GM23338 (cell line): ENCODE measurements at regions not wholly inside any gene's neighbourhood (a gene's known extent, or its start where the extent isn't known, plus 50 kb on each side); places are given as distances from the start of the nearest gene placed in this dataset.

Experiments
- ATAC-seq: fragments of 200-7000 bp; cut with Tn5 transposase; 3 replicates; pipeline ENCODE4 v1.9.1; 2020
- DNase-seq: peaks from one replicate; pipeline ENCODE4 v3.0.0-alpha.2; 2015; ENCODE audit warnings: low spot score
- H2AFZ ChIP-seq: fragments of 200-600 bp; sonication (generic); 2 replicates; pipeline ENCODE4 v1.8.0; 2016; ENCODE audit warnings: antibody characterized with exemption, mild to moderate bottlenecking, moderate library complexity
- H3F3A ChIP-seq: fragments of 200-600 bp; sonication (generic); replicated peaks from 2 replicates; pipeline ENCODE4 v1.8.0; 2017; ENCODE audit warnings: antibody characterized with exemption, mixed run types, low read depth
- H3K27ac ChIP-seq: fragments of 200-600 bp; sonication (generic); 2 replicates; pipeline ENCODE4 v1.6.1; 2016; ENCODE audit warnings: low read depth
- H3K27me3 ChIP-seq: fragments of 200-600 bp; sonication (generic); 2 replicates; pipeline ENCODE4 v1.8.0; 2016; ENCODE audit warnings: mild to moderate bottlenecking, mixed run types, moderate library complexity; ENCODE audit not compliant: insufficient read depth
- H3K36me3 ChIP-seq: fragments of 200-600 bp; sonication (generic); 2 replicates; pipeline ENCODE4 v1.8.0; 2016; ENCODE audit warnings: mild to moderate bottlenecking; ENCODE audit not compliant: insufficient read depth
- H3K4me1 ChIP-seq: fragments of 200-600 bp; sonication (generic); 2 replicates; pipeline ENCODE4 v1.8.0; 2016; ENCODE audit warnings: mild to moderate bottlenecking, moderate library complexity; ENCODE audit not compliant: insufficient read depth
- H3K4me2 ChIP-seq: fragments of 200-600 bp; sonication (generic); 2 replicates; pipeline ENCODE4 v1.7.1; 2017; ENCODE audit warnings: mixed run types
- H3K4me3 ChIP-seq: fragments of 200-600 bp; sonication (generic); 2 replicates; pipeline ENCODE4 v1.6.1; 2016; ENCODE audit warnings: mixed run types
- H3K79me2 ChIP-seq: fragments of 200-600 bp; sonication (generic); replicated peaks from 2 replicates; pipeline ENCODE4 v1.8.0; 2017; ENCODE audit warnings: mild to moderate bottlenecking; ENCODE audit not compliant: insufficient read depth
- H3K9me2 ChIP-seq: fragments of 200-600 bp; sonication (generic); 2 replicates; pipeline ENCODE4 v1.8.0; 2017; ENCODE audit not compliant: insufficient read depth
- H4K20me1 ChIP-seq: fragments of 200-600 bp; sonication (generic); replicated peaks from 2 replicates; pipeline ENCODE4 v1.8.0; 2017; ENCODE audit warnings: mild to moderate bottlenecking; ENCODE audit not compliant: insufficient read depth
- H3K27ac Mint-ChIP-seq: 2 replicates; pipeline ENCODE4 v1.8.0; 2020; ENCODE audit warnings: inconsistent platforms, mild to moderate bottlenecking, moderate library complexity, mixed read lengths
- H3K27me3 Mint-ChIP-seq: 3 replicates; pipeline ENCODE4 v1.8.0; 2022; ENCODE audit warnings: low read depth, mild to moderate bottlenecking, moderate library complexity, mixed read lengths, inconsistent platforms; ENCODE audit not compliant: insufficient read depth, poor library complexity
- H3K36me3 Mint-ChIP-seq: 3 replicates; pipeline ENCODE4 v1.8.0; 2021; ENCODE audit warnings: low read depth, mild to moderate bottlenecking, inconsistent platforms, moderate library complexity, mixed read lengths
- H3K4me1 Mint-ChIP-seq: 3 replicates; pipeline ENCODE4 v1.8.0; 2020; ENCODE audit warnings: mild to moderate bottlenecking, inconsistent platforms, mixed read lengths
- H3K4me3 Mint-ChIP-seq: 3 replicates; pipeline ENCODE4 v1.8.0; 2021; ENCODE audit warnings: moderate library complexity, mild to moderate bottlenecking, inconsistent platforms, mixed read lengths
- H3K9me3 Mint-ChIP-seq: 3 replicates; pipeline ENCODE4 v1.8.0; 2020; ENCODE audit warnings: moderate library complexity, mild to moderate bottlenecking, inconsistent platforms, mixed read lengths
- CREB1 ChIP-seq: fragments of 250-450 bp; sonication (Bioruptor Pico); IDR thresholded peaks from 2 replicates; pipeline ENCODE4 v1.5.0; 2020; ENCODE audit warnings: low read depth, mild to moderate bottlenecking, moderate library complexity
- ETS1 ChIP-seq: IDR thresholded peaks from 2 replicates; pipeline ENCODE4 v1.6.1; 2016; ENCODE audit warnings: antibody characterized with exemption
- EZH2 ChIP-seq: fragments of 200-600 bp; sonication (generic); IDR thresholded peaks from one replicate; pipeline ENCODE4 v1.8.0; 2017; ENCODE audit warnings: antibody characterized with exemption, mild to moderate bottlenecking, low read depth; ENCODE audit not compliant: unreplicated experiment
- EZH2phosphoT487 ChIP-seq: fragments of 200-600 bp; sonication (generic); IDR thresholded peaks from one replicate; pipeline ENCODE4 v1.8.1; 2018; ENCODE audit warnings: antibody characterized with exemption; ENCODE audit not compliant: unreplicated experiment
- JUNB ChIP-seq: IDR thresholded peaks from one replicate; pipeline ENCODE4 v1.6.1; 2016; ENCODE audit warnings: antibody characterized with exemption; ENCODE audit not compliant: unreplicated experiment
- NANOG ChIP-seq: IDR thresholded peaks from 2 replicates; pipeline ENCODE4 v1.6.1; 2016; ENCODE audit warnings: antibody characterized with exemption, borderline replicate concordance
- POLR2AphosphoS5 ChIP-seq: IDR thresholded peaks from 2 replicates; pipeline ENCODE4 v1.6.1; 2016; ENCODE audit warnings: antibody characterized with exemption, low read depth
- REST ChIP-seq: IDR thresholded peaks from one replicate; pipeline ENCODE4 v1.6.1; 2018; ENCODE audit warnings: antibody characterized with exemption; ENCODE audit not compliant: unreplicated experiment
- STAT1 ChIP-seq: IDR thresholded peaks from one replicate; pipeline ENCODE4 v1.6.1; 2016; ENCODE audit warnings: antibody characterized with exemption; ENCODE audit not compliant: unreplicated experiment
- ZNF114 ChIP-seq: fragments of 250-450 bp; sonication (Bioruptor Pico); IDR thresholded peaks from 2 replicates; pipeline ENCODE4 v1.5.0; 2020; ENCODE audit warnings: mild to moderate bottlenecking, moderate library complexity
- ZNF331 ChIP-seq: fragments of 250-450 bp; sonication (Bioruptor Pico); IDR thresholded peaks from 2 replicates; pipeline ENCODE4 v1.5.0; 2020; ENCODE audit warnings: low read depth, mild to moderate bottlenecking, moderate library complexity
- TF ChIP-seq, protein P1 (sequence below), 2 experiments: fragments of 200-600 bp in 1 of 2; sonication (generic) in 1 of 2; conservative IDR thresholded peaks; 2 replicates each; pipeline versions ENCODE4 v1.5.1 to v1.6.1; 2016 to 2017; ENCODE audit warnings: antibody characterized with exemption in 2 of 2, low read depth in 2 of 2, mild to moderate bottlenecking in 2 of 2, moderate library complexity in 1 of 2
- TF ChIP-seq, protein P2 (sequence below): fragments of 250-450 bp; sonication (Bioruptor Pico); IDR thresholded peaks from 2 replicates; pipeline ENCODE4 v1.5.0; 2020; ENCODE audit warnings: mild to moderate bottlenecking, moderate library complexity

DNA sequence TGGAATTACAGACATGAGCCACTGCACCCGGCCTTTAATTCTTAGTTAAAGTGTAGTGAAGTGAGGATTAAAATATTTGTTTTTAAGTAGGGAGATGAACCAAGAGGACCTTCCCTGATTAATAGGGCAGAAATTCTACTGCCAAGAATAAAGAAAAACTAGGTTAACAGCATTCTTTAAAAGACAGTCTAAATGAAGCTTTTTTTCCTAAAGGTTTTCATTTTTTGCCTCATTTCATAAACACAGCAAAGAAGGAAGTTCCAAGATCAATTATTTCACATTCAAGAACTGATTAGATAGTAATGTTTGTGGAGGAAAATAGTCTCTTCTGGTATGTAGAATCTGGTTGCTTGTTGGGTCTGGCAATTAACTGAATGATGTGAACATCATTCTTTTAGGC is 112.1 kb upstream of the ARSJ start:
- H3K9me3 Mint-ChIP-seq, result peaks cover 8% of the 10 kb centered on the region
- Histone ChIP-seq H2AFZ (no peak overlapping the region), H3K36me3 (no peaks in the 10 kb centered on the region), H3K9me2 (no peaks in the 10 kb centered on the region), H3K79me2 (no peaks in the 10 kb centered on the region), H3K4me1 (peaks cover 13% of the 10 kb centered on the region; the same call in 1 of the 2 replicates), H3K4me2 (no peak overlapping the region), H4K20me1 (no peaks in the 10 kb centered on the region), H3F3A (no peaks in the 10 kb centered on the region), H3K4me3 (no peak overlapping the region), H3K27me3 (no peaks in the 10 kb centered on the region), H3K27ac (no peak overlapping the region)
- DNase-seq, result no peak
- peaks cover 10% of the 10 kb centered on the region; the same call in 2 of the 3 replicates for H3K4me1 Mint-ChIP-seq
- peaks cover 11% of the 10 kb centered on the region; the same call in 2 of the 3 replicates for H3K36me3 Mint-ChIP-seq
- no peak overlapping the region for H3K27ac Mint-ChIP-seq
- no peak for ATAC-seq
- no peak overlapping the region for H3K4me3 Mint-ChIP-seq
- no peaks in the 10 kb centered on the region for H3K27me3 Mint-ChIP-seq
- TF ChIP-seq ZNF114 (CRISPR knock-in tag) (no peak), EZH2phosphoT487 (no peak), NANOG (no peak), ETS1 (no peak), STAT1 (no peak), JUNB (no peak), REST (no peak), POLR2AphosphoS5 (no peak), ZNF331 (CRISPR knock-in tag) (no peak), CREB1 (CRISPR knock-in tag) (no peak), EZH2 (no peak)
- TF ChIP-seq, protein P1, sequence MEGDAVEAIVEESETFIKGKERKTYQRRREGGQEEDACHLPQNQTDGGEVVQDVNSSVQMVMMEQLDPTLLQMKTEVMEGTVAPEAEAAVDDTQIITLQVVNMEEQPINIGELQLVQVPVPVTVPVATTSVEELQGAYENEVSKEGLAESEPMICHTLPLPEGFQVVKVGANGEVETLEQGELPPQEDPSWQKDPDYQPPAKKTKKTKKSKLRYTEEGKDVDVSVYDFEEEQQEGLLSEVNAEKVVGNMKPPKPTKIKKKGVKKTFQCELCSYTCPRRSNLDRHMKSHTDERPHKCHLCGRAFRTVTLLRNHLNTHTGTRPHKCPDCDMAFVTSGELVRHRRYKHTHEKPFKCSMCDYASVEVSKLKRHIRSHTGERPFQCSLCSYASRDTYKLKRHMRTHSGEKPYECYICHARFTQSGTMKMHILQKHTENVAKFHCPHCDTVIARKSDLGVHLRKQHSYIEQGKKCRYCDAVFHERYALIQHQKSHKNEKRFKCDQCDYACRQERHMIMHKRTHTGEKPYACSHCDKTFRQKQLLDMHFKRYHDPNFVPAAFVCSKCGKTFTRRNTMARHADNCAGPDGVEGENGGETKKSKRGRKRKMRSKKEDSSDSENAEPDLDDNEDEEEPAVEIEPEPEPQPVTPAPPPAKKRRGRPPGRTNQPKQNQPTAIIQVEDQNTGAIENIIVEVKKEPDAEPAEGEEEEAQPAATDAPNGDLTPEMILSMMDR (conservative IDR thresholded peaks at IDR 0.05; ENCODE audit: low read depth in 2 of 2), result no peak
- TF ChIP-seq, protein P2, sequence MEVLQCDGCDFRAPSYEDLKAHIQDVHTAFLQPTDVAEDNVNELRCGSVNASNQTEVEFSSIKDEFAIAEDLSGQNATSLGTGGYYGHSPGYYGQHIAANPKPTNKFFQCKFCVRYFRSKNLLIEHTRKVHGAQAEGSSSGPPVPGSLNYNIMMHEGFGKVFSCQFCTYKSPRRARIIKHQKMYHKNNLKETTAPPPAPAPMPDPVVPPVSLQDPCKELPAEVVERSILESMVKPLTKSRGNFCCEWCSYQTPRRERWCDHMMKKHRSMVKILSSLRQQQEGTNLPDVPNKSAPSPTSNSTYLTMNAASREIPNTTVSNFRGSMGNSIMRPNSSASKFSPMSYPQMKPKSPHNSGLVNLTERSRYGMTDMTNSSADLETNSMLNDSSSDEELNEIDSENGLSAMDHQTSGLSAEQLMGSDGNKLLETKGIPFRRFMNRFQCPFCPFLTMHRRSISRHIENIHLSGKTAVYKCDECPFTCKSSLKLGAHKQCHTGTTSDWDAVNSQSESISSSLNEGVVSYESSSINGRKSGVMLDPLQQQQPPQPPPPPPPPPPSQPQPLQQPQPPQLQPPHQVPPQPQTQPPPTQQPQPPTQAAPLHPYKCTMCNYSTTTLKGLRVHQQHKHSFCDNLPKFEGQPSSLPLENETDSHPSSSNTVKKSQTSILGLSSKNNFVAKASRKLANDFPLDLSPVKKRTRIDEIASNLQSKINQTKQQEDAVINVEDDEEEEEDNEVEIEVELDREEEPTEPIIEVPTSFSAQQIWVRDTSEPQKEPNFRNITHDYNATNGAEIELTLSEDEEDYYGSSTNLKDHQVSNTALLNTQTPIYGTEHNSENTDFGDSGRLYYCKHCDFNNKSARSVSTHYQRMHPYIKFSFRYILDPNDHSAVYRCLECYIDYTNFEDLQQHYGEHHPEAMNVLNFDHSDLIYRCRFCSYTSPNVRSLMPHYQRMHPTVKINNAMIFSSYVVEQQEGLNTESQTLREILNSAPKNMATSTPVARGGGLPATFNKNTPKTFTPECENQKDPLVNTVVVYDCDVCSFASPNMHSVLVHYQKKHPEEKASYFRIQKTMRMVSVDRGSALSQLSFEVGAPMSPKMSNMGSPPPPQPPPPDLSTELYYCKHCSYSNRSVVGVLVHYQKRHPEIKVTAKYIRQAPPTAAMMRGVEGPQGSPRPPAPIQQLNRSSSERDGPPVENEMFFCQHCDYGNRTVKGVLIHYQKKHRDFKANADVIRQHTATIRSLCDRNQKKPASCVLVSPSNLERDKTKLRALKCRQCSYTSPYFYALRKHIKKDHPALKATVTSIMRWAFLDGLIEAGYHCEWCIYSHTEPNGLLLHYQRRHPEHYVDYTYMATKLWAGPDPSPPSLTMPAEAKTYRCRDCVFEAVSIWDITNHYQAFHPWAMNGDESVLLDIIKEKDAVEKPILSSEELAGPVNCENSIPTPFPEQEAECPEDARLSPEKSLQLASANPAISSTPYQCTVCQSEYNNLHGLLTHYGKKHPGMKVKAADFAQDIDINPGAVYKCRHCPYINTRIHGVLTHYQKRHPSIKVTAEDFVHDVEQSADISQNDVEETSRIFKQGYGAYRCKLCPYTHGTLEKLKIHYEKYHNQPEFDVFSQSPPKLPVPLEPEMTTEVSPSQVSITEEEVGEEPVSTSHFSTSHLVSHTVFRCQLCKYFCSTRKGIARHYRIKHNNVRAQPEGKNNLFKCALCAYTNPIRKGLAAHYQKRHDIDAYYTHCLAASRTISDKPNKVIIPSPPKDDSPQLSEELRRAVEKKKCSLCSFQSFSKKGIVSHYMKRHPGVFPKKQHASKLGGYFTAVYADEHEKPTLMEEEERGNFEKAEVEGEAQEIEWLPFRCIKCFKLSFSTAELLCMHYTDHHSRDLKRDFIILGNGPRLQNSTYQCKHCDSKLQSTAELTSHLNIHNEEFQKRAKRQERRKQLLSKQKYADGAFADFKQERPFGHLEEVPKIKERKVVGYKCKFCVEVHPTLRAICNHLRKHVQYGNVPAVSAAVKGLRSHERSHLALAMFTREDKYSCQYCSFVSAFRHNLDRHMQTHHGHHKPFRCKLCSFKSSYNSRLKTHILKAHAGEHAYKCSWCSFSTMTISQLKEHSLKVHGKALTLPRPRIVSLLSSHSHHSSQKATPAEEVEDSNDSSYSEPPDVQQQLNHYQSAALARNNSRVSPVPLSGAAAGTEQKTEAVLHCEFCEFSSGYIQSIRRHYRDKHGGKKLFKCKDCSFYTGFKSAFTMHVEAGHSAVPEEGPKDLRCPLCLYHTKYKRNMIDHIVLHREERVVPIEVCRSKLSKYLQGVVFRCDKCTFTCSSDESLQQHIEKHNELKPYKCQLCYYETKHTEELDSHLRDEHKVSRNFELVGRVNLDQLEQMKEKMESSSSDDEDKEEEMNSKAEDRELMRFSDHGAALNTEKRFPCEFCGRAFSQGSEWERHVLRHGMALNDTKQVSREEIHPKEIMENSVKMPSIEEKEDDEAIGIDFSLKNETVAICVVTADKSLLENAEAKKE (CRISPR knock-in tag), result no peak
